ENCODE measurements at regions not wholly inside any gene's neighbourhood (a gene's known extent, or its start where the extent isn't known, plus 50 kb on each side); places are given as distances from the start of the nearest gene placed in this dataset.

- DNase-seq = no peak
Observed at GRCh38 chr1:193614275-193614674, 427.9 kb upstream of the B3GALT2 start.

DNA sequence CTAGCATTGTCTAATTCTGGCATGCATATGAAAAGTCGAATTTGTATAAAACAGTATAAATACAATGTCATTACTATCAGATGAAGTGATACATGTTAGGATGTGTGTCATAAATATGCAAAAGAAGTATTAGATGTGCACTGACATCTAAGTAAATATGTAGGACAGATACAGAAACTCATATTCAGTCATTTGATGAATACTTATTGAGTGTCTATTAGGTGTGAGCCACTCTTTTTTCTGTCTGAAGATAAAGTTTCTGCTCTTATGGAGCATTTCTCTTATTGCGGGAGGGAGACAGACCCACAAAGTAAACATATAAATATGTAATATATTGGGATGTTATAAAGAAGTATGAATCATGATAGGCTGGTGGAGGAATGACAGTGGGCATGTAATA, 426.6 kb upstream of the B3GALT2 start:
- no peak for DNase-seq

GRCh38 chr1:193609592-193609991, 423.2 kb upstream of the B3GALT2 start:
- DNase-seq = no peak

GRCh38 chr1:193607787-193608186, 421.4 kb upstream of the B3GALT2 start:
- no peak for DNase-seq

DNA sequence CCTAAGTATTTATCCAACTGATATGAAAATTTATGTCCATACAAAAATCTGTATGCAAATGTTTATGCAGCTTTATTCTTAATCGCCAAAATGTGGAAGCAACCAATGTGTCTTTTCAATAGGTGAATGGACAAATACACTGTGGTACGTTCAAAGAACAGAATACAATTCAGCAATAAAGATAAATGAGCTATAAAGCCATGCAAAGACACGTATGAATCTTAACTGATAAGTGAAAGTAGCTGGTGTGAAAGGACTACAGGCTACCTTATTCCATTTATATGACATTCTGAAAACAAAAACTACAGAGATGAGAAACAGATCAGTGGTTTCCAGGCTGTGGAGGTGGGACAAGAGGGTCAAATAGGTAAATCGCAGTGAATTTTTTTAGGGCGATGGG, 419.6 kb upstream of the B3GALT2 start:
- DNase-seq = no peak

DNA sequence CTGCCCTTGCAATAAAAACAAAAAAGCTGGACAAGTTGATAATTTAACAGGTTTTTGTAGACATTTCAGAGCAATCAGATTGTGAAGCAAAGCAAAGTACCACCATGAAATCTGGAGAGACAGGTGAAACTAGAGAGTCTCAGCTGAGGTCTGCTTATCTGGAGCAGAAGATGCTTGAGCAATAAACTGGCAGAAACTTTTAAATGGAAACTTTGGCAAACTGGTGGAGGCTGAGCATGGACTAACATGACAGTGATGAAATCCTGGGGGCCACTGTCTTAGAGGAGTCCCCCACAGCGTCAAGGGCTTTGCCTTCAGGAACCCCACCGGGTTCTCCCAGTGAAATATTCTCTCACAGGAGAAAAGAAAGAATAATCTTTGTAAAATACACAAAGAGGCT, 416.3 kb upstream of the B3GALT2 start:
- DNase-seq = no peak

- DNase-seq = no peak
Observed at GRCh38 chr1:193593147-193593885, 406.9 kb upstream of the B3GALT2 start.

DNA sequence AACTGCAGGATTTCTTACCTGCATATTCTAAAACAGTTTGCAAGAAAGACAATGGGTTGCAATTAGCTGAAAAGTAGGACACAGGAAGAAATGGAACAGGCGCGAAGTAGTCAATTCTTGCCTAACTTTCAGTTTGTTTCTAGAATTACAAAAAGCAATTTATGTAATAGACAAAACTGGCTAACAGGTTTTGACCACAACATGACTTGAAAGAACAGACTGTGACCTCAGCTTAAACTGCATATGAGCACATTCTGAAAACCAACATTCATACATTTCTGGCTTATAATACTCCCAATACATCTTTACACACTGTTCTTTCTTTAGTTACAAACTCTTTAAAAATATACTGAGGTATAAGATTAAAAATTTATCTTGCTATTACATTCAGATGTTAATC, 405.9 kb upstream of the B3GALT2 start:
- no peak for DNase-seq

DNA sequence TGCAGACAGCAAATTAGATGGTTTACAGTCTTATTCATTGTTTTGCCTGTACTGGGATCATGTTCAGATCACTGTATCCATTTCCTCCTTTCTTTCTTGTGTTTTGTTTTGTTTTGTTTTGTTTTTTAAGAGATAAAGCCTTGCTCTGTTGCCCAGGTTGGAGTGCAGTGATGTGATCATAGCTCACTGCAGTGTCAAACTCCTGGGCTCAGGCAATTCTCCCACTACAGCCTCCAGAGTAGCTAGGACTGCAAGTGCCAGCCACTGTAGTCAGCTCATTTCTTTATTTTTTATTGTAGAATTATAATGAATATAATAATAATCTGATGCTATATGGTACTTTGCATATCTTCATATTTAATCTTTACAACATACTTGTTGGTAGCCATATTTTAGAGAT, 403.7 kb upstream of the B3GALT2 start:
- DNase-seq = no peak

DNA sequence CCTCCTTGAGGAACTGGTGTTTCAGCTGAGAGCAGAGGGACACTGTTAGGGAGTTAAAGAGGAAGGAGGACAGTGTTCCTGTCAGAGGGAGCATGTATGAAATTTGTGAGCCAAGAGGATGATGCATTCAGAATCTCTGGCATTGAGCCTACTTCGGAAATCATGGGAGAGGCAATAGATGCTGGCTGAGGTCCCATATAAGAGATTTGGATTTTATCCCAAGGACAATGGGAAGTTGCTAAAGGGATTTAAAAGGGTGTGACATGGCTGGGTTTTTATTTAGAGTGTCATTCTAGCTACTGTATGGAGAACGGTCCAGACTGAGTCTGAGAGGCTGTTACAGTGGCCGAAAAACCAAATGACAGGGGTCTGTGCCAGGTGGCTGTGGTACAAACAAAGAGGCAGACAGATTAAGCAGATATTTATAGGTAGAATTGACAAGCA, 403.2 kb upstream of the B3GALT2 start:
- DNase-seq = no peak

- DNase-seq = no peak
Observed at GRCh38 chr1:193588311-193589082, 402.1 kb upstream of the B3GALT2 start.

DNA sequence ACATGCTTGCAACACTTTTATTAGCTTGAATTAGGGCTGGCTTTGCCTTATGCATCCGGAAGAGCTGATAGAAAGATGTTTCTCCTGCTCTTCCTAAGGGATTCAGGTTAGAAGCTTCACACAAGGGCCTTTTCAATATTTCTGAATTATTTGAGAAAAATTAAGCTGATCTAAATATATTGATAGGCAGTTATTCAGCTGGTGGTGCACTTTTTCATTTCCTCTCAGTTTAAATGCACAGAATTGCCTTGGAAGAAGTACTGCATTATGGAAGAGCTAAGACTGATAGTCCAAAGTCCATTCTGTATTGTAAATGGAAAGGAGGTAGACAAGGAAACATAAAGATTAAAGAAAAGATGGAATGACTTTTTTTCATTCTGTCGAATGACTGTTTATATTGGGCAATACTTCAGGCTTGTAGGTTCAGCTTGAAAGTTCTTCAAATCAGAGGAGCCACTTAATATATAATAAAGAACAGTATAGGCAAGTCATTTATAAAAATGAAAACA, 398.4 kb upstream of the B3GALT2 start:
- no peak for DNase-seq

DNA sequence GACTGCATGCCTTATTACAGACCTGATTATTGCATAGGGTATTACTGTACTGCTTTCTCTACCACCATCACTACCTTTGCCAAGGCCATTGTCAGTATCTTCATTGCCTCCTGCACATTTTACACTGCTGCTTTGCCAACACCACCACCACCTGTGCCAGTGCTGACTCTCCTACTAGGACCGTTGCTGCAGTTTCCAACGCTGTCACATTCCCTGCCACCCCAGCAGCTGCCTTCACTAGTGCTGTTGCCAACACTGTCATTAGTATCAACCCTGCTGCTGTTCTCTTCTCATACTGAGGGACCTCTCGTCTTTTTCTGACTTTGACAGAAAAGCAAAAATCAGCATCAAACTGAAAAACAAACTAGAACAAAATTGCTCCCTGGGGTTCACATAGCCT, 394.9 kb upstream of the B3GALT2 start:
- DNase-seq = no peak

DNA sequence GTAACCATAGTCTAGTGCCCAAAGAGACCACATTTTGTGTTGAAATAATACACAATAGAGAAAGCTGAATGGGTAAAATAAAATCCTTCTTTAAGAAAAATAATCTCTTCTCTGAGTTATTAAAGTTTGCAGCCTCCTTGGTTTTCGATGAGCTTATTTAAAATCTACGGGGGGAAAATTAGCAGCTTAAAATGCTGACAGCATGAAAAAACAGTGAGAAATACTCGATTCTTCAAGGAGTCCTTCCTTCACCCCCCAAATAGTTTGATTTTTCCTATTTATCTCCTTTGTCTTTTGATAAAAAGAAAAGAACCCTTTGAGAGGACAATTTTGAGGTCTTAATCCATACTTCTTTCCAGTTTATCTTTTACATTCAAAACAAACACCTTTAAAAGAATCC, 394.0 kb upstream of the B3GALT2 start:
- no peak for DNase-seq

GRCh38 chr1:193579323-193579722, 392.9 kb upstream of the B3GALT2 start:
- DNase-seq = no peak

DNA sequence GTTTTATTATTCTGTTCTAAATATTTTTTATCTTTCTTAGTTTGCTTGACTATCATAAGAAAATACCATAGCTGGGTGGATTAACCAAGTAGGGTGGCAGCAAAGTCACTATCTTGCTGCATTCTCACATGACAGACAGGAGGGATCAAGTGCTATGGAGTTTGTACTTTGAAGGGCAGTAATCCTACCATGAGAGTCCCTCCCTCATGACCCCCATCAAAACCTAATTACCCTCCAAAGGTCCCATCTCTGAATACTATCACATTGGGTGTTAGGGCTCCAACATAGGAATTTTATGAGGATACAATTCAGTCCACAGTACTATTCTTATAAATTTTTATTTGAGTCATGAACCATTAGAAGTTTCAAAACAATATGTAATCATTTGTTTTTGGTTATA, 388.5 kb upstream of the B3GALT2 start:
- DNase-seq = no peak

DNA sequence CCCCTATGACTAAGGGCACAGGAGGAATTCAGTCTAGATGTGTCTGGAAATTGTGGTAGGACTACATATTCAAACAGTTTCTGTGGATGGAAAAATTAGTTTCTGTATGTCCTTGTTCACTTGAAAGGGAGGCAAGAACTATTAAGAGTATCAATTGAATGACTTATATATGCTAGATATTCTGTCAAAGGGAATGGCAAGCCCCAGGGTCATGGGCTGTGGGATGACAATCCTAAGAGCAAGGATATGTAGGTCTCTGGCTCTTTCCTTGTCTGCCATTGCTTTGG, 383.5 kb upstream of the B3GALT2 start:
- no peak for DNase-seq

GRCh38 chr1:193569096-193569982, 382.9 kb upstream of the B3GALT2 start:
- no peak for DNase-seq

DNA sequence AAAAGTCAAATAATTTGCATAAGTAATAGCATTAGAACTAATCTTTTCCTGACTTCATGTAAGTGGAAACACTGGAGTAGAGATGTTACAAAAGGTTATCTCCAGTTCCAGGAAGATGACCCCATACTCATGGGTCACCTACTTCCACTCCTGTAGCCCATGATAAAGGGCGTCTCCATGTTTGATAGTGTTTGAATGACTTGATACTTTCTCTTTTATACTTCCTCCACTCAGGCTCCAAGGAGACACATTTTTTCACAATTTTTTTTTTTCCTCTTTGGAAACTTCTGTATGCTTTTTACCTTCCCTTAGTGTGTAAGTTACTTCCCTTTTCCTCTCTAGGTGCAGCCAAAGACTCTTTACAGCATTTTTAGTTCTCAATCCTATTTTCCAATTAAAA, 382.1 kb upstream of the B3GALT2 start:
- no peak for DNase-seq

DNA sequence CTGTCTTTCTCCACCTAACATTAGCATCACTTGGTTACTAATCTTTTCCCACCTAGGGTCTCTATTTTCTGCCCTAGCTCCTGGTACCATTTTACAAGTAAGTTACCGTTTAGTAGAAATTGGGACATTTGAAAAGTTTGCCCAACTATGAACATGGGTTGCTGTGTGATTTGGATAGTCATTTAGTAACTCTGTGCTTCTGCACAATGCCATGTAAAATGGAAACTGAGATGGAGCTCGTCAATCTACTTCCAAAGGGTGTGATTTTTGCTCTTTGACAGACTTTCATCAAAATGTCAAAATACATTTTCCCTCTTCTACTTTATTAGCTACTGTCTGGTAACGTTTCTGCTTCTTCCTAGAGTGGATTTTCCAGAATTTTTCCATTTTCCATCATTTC, 381.5 kb upstream of the B3GALT2 start:
- DNase-seq = no peak

DNA sequence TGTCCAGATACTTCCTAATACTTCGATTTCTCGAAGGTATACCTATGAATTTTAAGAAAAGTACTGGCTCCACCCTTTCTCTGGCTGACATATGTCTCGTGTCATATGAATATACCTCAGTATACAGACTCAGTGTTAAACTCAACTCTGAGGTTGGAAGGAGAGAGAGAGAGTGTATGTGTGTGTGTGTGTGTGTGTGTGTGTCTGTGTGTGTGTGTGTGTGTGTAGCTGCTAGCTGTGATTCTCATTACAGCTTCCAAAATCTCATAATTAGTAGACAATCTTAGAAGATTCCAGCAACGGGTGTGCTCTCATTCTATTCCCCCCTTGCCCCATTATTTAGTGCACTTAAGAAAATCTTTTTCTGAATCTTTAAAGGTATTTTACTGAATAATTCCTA, 380.3 kb upstream of the B3GALT2 start:
- DNase-seq = no peak

GRCh38 chr1:193565971-193566577, 379.7 kb upstream of the B3GALT2 start:
- no peak for DNase-seq

DNA sequence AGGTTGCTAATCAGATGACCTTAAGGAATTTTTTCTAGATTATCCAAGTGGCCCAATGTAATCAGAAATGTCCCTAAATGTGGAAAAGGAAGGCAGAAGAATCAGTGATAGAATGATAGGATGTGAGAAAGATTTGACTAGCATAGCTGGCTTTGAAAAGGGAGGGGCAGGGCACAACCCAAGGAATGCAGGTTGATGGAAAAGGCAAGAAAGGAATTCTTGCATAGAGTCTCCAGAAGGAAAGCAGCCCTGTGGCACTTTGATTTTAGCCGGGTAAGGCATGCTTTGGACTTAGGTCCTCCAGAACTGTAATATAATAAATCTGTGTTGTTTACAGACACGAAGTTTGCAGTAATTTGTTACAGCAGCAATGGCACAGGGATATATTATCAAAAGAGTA, 375.7 kb upstream of the B3GALT2 start:
- DNase-seq = no peak

All from stimulated activated CD4-positive, alpha-beta T cell treated with anti-CD3 and anti-CD28 coated beads, Interleukin-4, amount 100 ng/mL, for 24 hours (primary cell).